GM23338 (cell line): ENCODE measurements at regions not wholly inside any gene's neighbourhood (a gene's known extent, or its start where the extent isn't known, plus 50 kb on each side); places are given as distances from the start of the nearest gene placed in this dataset.

Source experiments
- CREB1 ChIP-seq: fragments of 250-450 bp; sonication (Bioruptor Pico); IDR thresholded peaks from 2 replicates; pipeline ENCODE4 v1.5.0; 2020; ENCODE audit warnings: low read depth, mild to moderate bottlenecking, moderate library complexity
- EZH2 ChIP-seq: fragments of 200-600 bp; sonication (generic); IDR thresholded peaks from one replicate; pipeline ENCODE4 v1.8.0; 2017; ENCODE audit warnings: antibody characterized with exemption, mild to moderate bottlenecking, low read depth; ENCODE audit not compliant: unreplicated experiment
- EZH2phosphoT487 ChIP-seq: fragments of 200-600 bp; sonication (generic); IDR thresholded peaks from one replicate; pipeline ENCODE4 v1.8.1; 2018; ENCODE audit warnings: antibody characterized with exemption; ENCODE audit not compliant: unreplicated experiment
- TF ChIP-seq, protein P1 (sequence below), 2 experiments: fragments of 200-600 bp in 1 of 2; sonication (generic) in 1 of 2; conservative IDR thresholded peaks; 2 replicates each; pipeline versions ENCODE4 v1.5.1 to v1.6.1; 2016 to 2017; ENCODE audit warnings: antibody characterized with exemption in 2 of 2, low read depth in 2 of 2, mild to moderate bottlenecking in 2 of 2, moderate library complexity in 1 of 2

DNA sequence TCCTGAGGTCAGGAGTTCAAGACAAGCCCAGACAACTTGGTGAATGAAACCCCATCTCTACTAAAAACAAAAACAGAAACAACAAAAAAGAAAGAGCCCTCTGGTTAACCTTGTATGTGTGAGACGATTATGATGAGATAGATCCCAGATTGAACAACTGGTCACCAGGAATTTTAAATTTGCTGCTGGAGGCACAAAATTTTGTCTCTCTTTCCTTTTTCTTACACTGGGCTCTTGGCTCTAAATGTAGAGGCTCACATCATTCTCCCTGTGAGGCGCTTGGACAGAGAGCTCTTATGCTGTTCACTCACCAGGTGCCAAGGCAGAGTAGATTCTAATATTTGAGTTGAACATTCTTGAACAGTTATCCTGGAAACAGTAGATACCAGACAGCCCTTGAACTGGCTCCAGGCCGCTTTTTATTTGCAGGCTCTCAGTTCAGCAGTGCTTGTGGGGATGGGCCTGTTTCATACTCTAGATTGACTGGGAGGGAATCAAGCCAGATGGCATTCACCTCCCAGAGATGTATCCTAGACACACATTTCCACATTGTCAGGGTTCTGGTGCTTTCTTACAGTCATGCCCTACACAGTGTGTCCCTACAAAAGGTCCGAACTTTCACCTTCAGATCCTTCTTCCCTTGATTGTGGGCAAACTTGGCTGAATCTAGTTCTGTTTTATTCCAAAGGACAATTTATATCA lies 1159.6 kb downstream of the RPIA start:
- TF ChIP-seq EZH2phosphoT487, result no peak
- TF ChIP-seq, protein P1, sequence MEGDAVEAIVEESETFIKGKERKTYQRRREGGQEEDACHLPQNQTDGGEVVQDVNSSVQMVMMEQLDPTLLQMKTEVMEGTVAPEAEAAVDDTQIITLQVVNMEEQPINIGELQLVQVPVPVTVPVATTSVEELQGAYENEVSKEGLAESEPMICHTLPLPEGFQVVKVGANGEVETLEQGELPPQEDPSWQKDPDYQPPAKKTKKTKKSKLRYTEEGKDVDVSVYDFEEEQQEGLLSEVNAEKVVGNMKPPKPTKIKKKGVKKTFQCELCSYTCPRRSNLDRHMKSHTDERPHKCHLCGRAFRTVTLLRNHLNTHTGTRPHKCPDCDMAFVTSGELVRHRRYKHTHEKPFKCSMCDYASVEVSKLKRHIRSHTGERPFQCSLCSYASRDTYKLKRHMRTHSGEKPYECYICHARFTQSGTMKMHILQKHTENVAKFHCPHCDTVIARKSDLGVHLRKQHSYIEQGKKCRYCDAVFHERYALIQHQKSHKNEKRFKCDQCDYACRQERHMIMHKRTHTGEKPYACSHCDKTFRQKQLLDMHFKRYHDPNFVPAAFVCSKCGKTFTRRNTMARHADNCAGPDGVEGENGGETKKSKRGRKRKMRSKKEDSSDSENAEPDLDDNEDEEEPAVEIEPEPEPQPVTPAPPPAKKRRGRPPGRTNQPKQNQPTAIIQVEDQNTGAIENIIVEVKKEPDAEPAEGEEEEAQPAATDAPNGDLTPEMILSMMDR (conservative IDR thresholded peaks at IDR 0.05; ENCODE audit: low read depth in 2 of 2), result no peak
- no peak for TF ChIP-seq CREB1 (CRISPR knock-in tag)
- no peak for TF ChIP-seq EZH2
